ENCODE measurements at regions not wholly inside any gene's neighbourhood (a gene's known extent, or its start where the extent isn't known, plus 50 kb on each side); places are given as distances from the start of the nearest gene placed in this dataset.
A peak's percentile ranks its signal among the peaks of the same experiment; 100 is the strongest.

DNA sequence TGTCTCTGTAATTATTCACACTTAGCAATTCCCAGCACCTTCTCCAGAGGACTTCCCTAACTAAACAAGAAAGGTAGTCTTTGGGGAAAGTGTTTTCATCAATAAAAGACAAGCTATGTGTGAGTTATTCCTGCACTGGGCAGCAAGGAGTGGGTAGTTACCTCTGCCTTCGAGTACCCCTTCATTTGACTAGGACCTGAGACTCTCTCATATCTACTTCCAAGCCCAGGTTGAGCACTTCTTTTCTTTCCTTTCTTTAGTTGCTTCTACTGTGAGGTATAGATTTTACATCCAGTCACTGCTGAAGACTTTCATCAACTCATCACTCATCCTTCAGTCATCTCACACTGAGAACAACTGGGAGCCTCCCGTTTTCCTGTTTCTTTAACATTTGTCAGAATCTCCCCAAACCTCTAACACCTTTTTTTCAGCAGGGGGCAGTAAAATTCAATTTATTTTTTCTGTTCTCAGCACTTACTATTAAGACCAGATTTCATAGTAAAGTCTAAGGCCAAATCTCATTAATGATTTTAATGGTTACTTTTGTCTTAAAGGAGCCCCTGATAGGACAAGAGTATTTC lies 80.1 kb upstream of the PRSS1 start:
- TF ChIP-seq, protein P1, sequence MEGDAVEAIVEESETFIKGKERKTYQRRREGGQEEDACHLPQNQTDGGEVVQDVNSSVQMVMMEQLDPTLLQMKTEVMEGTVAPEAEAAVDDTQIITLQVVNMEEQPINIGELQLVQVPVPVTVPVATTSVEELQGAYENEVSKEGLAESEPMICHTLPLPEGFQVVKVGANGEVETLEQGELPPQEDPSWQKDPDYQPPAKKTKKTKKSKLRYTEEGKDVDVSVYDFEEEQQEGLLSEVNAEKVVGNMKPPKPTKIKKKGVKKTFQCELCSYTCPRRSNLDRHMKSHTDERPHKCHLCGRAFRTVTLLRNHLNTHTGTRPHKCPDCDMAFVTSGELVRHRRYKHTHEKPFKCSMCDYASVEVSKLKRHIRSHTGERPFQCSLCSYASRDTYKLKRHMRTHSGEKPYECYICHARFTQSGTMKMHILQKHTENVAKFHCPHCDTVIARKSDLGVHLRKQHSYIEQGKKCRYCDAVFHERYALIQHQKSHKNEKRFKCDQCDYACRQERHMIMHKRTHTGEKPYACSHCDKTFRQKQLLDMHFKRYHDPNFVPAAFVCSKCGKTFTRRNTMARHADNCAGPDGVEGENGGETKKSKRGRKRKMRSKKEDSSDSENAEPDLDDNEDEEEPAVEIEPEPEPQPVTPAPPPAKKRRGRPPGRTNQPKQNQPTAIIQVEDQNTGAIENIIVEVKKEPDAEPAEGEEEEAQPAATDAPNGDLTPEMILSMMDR (optimal IDR thresholded peaks at IDR 0.05 in 1 of 3, IDR thresholded peaks at IDR 0.05 in 1 of 3, conservative IDR thresholded peaks at IDR 0.05 in 1 of 3; ENCODE audit: extremely low read depth in 1 of 3, insufficient read depth in 2 of 3, low read length in 3 of 3) = peak in 2 of 3 experiments; percentile 15 to 31
- no peak for TF ChIP-seq EZH2 (IDR thresholded peaks at IDR 0.05; ENCODE audit: low read length)
